ENCODE measurements at regions not wholly inside any gene's neighbourhood (a gene's known extent, or its start where the extent isn't known, plus 50 kb on each side); places are given as distances from the start of the nearest gene placed in this dataset.

- TF ChIP-seq CTCF (conservative IDR thresholded peaks at IDR 0.05; ENCODE audit: low read length) (no peak), EZH2phosphoT487 (IDR thresholded peaks at IDR 0.05; ENCODE audit: borderline replicate concordance, low read depth, low read length) (no peak)
These were observed 176.4 kb downstream of the FGF18 start for GRCh38 chr5:171595801-171596231.

Data from OCI-LY7 (cell line).